Spleen (tissue), 7 donors: ENCODE measurements at regions not wholly inside any gene's neighbourhood (a gene's known extent, or its start where the extent isn't known, plus 50 kb on each side); places are given as distances from the start of the nearest gene placed in this dataset.

Experiments
- CTCF ChIP-seq, 11 experiments: fragments of 200-600 bp in 7 of 11; fragments of 450-650 bp in 4 of 11; sonication (generic) in 4 of 11; IDR thresholded peaks in 8 of 11; conservative IDR thresholded peaks in 3 of 11; 1 replicate in 7 of 11; 2 replicates in 4 of 11; pipeline versions ENCODE4 v1.4.0 to v1.8.0; 2016 to 2021; ENCODE audit warnings: antibody characterized with exemption in 11 of 11, inconsistent platforms in 4 of 11, mild to moderate bottlenecking in 1 of 11
- POLR2A ChIP-seq, 3 donors: fragments of 450-650 bp; IDR thresholded peaks; one replicate each; pipeline ENCODE4 v1.5.1; 2017; ENCODE audit warnings: antibody characterized with exemption in 3 of 3, mild to moderate bottlenecking in 1 of 3
- POLR2AphosphoS5 ChIP-seq, 3 donors: sonication (generic); formaldehyde crosslinking; IDR thresholded peaks; one replicate each; pipeline ENCODE4 v1.5.1; 2017; ENCODE audit warnings: antibody characterized with exemption in 3 of 3
- donor health status: DM: no; HTN: no; CAD: no; lungs with moderate emphysema.
- donor health status: DM: no; HTN: no; CAD: no.
- donor health status: DM: no; HTN: no; CAD: no.

- TF ChIP-seq CTCF (IDR thresholded peaks at IDR 0.05 in 8 of 11, conservative IDR thresholded peaks at IDR 0.05 in 3 of 11) (no peak), POLR2A (IDR thresholded peaks at IDR 0.05) (no peak), POLR2AphosphoS5 (IDR thresholded peaks at IDR 0.05) (no peak)
Measured at GRCh38 chr11:64453466-64453865, 94.5 kb downstream of the RPS6KA4 start.
